Mammary epithelial cell (primary cell): ENCODE measurements at regions not wholly inside any gene's neighbourhood (a gene's known extent, or its start where the extent isn't known, plus 50 kb on each side); places are given as distances from the start of the nearest gene placed in this dataset.

Experiments
- CTCF ChIP-seq, 2 donors: IDR thresholded peaks in 1 of 2; conservative IDR thresholded peaks in 1 of 2; 2 replicates each; pipeline ENCODE4 v1.5.1; 2011 to 2012; ENCODE audit warnings: inconsistent platforms in 2 of 2, low read length in 2 of 2, mild to moderate bottlenecking in 2 of 2, control low read depth in 1 of 2, low read depth in 1 of 2; ENCODE audit not compliant: insufficient read depth in 1 of 2; ENCODE audit errors: extremely low read depth in 1 of 2
- EZH2 ChIP-seq: IDR thresholded peaks from 2 replicates; pipeline ENCODE4 v1.6.1; 2012; ENCODE audit warnings: low read length, inconsistent platforms, borderline replicate concordance

- TF ChIP-seq CTCF (conservative IDR thresholded peaks at IDR 0.05 in 1 of 2, IDR thresholded peaks at IDR 0.05 in 1 of 2; ENCODE audit: extremely low read depth in 1 of 2, insufficient read depth in 1 of 2, low read depth in 1 of 2, low read length in 2 of 2) (no peak), EZH2 (no peak)
These were observed 54.1 kb upstream of the ANP32A start for GRCh38 chr15:68874788-68875187.
